OCI-LY3 (cell line): ENCODE measurements at regions not wholly inside any gene's neighbourhood (a gene's known extent, or its start where the extent isn't known, plus 50 kb on each side); places are given as distances from the start of the nearest gene placed in this dataset.

Source experiments
- CTCF ChIP-seq: fragments of 200-600, 300-600 bp; sonication (generic); IDR thresholded peaks from 2 replicates; pipeline ENCODE4 v1.5.1; 2014; ENCODE audit warnings: antibody characterized with exemption, low read length, low read depth
- EZH2phosphoT487 ChIP-seq: fragments of 200-600 bp; shearing (Covaris generic); IDR thresholded peaks from 2 replicates; pipeline ENCODE4 v1.6.1; 2018; ENCODE audit warnings: antibody characterized with exemption, mixed run types, low read depth

DNA sequence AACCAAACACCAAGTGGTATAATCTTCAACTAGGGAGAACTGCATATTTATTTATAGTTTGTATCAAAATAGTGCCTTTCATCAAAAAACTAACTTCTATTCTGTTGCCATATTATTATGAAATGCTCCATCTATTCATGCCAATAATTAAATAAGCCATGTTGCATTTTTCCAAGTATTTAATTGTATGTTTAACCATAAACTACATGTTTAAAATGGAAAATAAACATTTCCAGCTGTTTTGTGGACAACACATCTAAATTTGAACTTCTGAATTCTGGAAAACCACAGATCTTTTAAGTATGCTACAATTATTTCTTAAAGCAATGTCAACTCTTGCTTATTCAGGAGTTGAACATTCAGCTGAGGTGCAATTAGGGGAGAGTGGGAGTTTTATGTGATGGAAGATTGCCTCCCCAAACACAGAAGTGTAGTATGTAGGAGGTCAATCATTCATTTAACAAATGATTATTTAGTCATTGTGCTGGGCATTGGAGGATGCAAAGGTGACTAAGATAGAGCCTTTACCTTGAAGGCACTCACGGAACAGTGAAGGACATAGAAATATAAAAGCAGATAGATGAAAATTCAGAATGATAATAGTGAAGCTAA, 80.7 kb upstream of the PPP1R3C start:
- TF ChIP-seq CTCF (no peak), EZH2phosphoT487 (no peak)
